ENCODE measurements at regions not wholly inside any gene's neighbourhood (a gene's known extent, or its start where the extent isn't known, plus 50 kb on each side); places are given as distances from the start of the nearest gene placed in this dataset.

DNA sequence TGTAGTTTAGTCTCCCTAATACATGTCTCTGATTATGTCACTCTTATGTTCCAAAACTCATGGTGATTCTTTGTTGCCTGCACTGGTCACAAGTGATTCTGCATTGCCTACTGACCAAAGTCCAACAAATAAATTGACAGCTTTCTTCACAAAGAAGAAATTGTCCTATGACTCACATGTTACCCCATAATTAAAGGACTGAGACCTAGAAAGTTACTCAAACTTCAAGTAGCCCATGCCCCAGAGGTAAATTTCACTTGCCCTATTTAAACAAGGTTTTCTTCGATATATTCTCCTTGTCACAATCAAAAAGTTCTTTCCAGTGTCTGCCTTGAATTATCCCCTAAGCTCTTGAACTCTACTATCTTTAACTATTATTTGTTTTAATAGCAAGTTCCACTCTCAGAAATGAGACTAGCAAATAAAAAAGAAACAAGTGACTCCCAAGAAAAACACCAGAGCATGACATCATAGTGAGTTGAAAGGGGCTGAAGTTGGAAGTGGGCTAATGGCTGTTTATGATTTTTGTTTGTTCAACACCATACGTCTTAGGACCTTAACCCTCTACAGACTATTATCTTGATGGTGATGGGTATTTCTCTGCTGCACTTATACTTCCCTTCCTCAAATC, 94.5 kb upstream of the BLID start:
- no peak overlapping the region for H3K9ac ChIP-seq (ENCODE audit: low read depth, low read length)
- H3K4me3 ChIP-seq (ENCODE audit: low read depth, low read length) = no peak overlapping the region
- H3K9me3 ChIP-seq (ENCODE audit: control insufficient read depth, insufficient read depth, low read length) = peaks cover 5% of the 10 kb centered on the region
- no peaks in the 10 kb centered on the region for H3K27me3 ChIP-seq (ENCODE audit: control insufficient read depth, insufficient read depth, low read length)
- peaks cover 3% of the 10 kb centered on the region for H3K4me1 ChIP-seq (ENCODE audit: control insufficient read depth, insufficient read depth, low read length)
- no peaks in the 10 kb centered on the region for H3K36me3 ChIP-seq (ENCODE audit: control insufficient read depth, insufficient read depth, low read length)

DNA sequence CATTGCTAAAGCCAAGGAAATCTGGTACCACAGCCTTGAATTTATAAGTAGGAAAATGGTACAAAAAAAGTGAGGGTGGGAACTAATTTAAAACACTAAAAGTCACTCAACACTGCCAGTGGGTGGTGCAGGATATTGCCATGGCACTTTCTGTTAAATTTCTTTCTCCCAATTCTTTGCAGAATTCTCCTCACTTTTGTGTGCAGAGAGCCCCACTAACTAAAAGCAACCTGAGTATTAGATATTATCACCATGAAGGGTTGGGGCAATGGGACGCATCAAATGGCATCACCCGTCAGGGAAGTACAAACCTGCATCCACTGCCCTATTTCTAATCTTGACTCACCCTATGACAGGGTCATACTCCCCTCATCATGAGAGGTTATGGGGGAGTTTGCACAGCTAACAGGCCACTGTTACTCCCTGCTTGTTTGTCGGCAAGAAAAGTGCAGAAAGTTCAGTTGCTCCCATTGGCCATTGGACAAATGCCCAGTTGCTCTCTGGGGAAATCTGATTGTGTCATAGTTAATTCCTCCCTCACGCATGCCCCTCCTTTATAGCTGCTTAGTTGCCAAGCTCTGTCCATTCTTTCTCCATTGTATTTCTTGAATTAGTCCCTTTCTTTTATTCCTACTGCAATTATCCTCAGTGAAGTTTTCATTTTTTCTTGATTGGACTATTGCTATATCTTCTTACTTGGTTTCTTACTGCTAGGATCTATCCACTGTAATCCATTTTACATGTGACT, 93.8 kb upstream of the BLID start:
- H3K9ac ChIP-seq (ENCODE audit: low read depth, low read length) = no peak overlapping the region
- H3K4me3 ChIP-seq (ENCODE audit: low read depth, low read length) = no peak overlapping the region
- peaks cover under 1% of the 10 kb centered on the region for H3K4me1 ChIP-seq (ENCODE audit: control insufficient read depth, insufficient read depth, low read length)
- no peaks in the 10 kb centered on the region for H3K36me3 ChIP-seq (ENCODE audit: control insufficient read depth, insufficient read depth, low read length)
- H3K27me3 ChIP-seq (ENCODE audit: control insufficient read depth, insufficient read depth, low read length) = no peaks in the 10 kb centered on the region
- peaks cover 5% of the 10 kb centered on the region for H3K9me3 ChIP-seq (ENCODE audit: control insufficient read depth, insufficient read depth, low read length)

DNA sequence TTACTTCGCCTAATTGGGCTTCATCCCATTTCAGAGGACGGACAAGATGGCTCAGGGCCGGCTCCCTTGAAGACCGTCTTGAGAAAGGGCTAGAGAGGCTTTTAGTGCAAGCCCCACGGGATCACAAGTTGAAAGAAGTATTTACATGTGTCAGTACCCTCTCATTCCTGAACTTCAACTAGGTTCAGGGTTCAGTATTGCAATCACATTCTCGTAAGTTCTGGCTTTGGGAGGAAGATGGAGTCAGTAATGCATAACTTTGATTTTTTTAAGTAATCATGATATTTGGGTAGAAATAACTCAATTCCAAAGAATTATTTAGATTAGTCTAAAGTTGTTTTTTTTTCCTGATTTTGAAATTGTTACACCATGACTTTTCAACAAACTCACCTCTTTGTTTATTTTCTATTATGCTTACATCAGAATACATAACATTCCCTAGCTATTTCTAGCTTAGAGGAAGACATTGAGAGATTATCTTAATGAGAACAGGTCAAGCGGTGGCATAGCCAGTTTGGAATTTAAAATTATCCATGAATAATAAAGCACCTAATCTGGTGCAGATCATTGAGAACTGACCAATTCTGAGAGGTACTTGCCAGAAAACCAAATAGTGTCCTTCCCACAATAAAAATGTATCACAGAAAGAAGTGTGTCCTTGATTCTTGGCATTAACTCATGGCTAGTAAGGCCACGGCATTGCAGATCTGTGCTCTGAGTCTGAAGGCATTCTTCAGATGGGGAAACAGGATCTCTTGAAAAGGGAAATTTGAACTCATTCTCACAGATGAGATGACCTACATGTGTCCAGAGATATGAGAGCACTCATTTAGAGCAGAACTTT, 92.1 kb upstream of the BLID start:
- H3K9me3 ChIP-seq (ENCODE audit: control insufficient read depth, insufficient read depth, low read length) = no peaks in the 10 kb centered on the region
- H3K9ac ChIP-seq (ENCODE audit: low read depth, low read length) = no peak overlapping the region
- peaks cover 3% of the 10 kb centered on the region for H3K27me3 ChIP-seq (ENCODE audit: control insufficient read depth, insufficient read depth, low read length)
- no peak overlapping the region for H3K4me3 ChIP-seq (ENCODE audit: low read depth, low read length)
- H3K36me3 ChIP-seq (ENCODE audit: control insufficient read depth, insufficient read depth, low read length) = no peaks in the 10 kb centered on the region
- H3K4me1 ChIP-seq (ENCODE audit: control insufficient read depth, insufficient read depth, low read length) = no peaks in the 10 kb centered on the region

DNA sequence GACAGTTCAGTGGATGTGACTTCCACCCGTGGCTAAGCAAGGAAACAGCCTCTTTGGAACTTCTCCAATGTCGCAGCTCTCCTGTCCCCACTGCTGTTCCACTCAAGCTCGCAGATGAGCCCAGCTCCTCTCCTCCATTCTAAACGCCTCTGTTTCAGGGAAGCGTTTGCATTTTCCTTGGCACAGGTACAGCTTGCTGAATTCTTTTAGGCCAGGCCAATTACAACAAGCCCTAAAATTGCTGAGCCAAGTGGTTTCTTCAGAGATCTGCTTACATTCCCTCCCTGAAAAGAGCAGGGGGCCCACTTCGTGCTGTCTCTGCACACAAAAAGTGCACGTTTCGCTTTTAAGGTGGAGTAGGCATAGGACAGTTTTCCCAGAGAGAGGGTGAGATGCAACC, 91.5 kb upstream of the BLID start:
- H3K4me3 ChIP-seq (ENCODE audit: low read depth, low read length) = no peak overlapping the region
- no peak overlapping the region for H3K9ac ChIP-seq (ENCODE audit: low read depth, low read length)
- H3K9me3 ChIP-seq (ENCODE audit: control insufficient read depth, insufficient read depth, low read length) = no peaks in the 10 kb centered on the region
- no peaks in the 10 kb centered on the region for H3K36me3 ChIP-seq (ENCODE audit: control insufficient read depth, insufficient read depth, low read length)
- peaks cover 7% of the 10 kb centered on the region for H3K27me3 ChIP-seq (ENCODE audit: control insufficient read depth, insufficient read depth, low read length)
- H3K4me1 ChIP-seq (ENCODE audit: control insufficient read depth, insufficient read depth, low read length) = peaks cover 2% of the 10 kb centered on the region

DNA sequence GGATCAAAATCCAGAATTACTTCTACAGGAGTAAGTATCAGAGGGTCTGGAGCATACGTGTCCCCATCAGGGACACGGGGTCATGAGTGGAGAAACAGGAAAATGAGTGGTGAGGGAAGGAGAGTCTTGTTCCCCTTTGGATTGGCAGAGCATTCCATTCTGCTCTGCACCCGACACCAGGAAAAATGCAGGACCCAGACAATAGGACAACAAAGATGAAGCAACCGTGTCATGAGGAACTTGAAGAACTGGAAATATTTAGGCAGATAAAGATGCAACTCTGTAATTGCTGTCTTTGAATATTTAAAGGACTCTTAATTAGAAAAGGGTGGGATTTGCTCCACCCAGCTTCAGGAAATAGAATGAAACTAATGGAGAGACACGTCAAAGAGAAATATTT, 89.0 kb upstream of the BLID start:
- peaks cover 2% of the 10 kb centered on the region for H3K4me1 ChIP-seq (ENCODE audit: control insufficient read depth, insufficient read depth, low read length)
- H3K4me3 ChIP-seq (ENCODE audit: low read depth, low read length) = no peak overlapping the region

DNA sequence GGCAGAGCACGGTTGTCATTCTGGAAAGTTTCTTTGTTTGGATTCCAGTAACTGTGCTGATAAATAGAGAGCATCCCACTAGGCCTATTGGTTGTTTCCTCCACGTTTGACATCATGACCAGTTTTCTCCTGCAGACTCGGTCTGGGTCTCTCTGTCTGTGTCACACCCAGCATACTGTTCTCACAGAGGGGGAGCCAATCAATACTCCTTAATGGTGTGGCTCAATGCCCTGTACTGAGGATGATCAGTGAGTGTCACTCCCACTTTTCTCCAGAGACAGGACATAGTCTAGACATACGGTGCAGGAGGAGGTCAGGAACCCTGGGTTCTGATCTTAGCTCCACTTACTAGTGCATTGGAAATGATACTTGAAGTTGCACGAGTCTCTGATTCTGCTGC, 88.2 kb upstream of the BLID start:
- Histone ChIP-seq H3K9ac (ENCODE audit: low read depth, low read length) (no peak overlapping the region), H3K9me3 (ENCODE audit: control insufficient read depth, insufficient read depth, low read length) (no peaks in the 10 kb centered on the region), H3K36me3 (ENCODE audit: control insufficient read depth, insufficient read depth, low read length) (no peaks in the 10 kb centered on the region), H3K4me3 (ENCODE audit: low read depth, low read length) (no peak overlapping the region), H3K27me3 (ENCODE audit: control insufficient read depth, insufficient read depth, low read length) (peaks cover 13% of the 10 kb centered on the region), H3K4me1 (ENCODE audit: control insufficient read depth, insufficient read depth, low read length) (peaks cover 2% of the 10 kb centered on the region)

More for the DNA sequence above, 89.0 kb upstream of the BLID start:
- Histone ChIP-seq H3K9ac (ENCODE audit: low read depth, low read length) (no peak overlapping the region), H3K27me3 (ENCODE audit: control insufficient read depth, insufficient read depth, low read length) (peaks cover 13% of the 10 kb centered on the region), H3K9me3 (ENCODE audit: control insufficient read depth, insufficient read depth, low read length) (no peaks in the 10 kb centered on the region), H3K36me3 (ENCODE audit: control insufficient read depth, insufficient read depth, low read length) (no peaks in the 10 kb centered on the region)

DNA sequence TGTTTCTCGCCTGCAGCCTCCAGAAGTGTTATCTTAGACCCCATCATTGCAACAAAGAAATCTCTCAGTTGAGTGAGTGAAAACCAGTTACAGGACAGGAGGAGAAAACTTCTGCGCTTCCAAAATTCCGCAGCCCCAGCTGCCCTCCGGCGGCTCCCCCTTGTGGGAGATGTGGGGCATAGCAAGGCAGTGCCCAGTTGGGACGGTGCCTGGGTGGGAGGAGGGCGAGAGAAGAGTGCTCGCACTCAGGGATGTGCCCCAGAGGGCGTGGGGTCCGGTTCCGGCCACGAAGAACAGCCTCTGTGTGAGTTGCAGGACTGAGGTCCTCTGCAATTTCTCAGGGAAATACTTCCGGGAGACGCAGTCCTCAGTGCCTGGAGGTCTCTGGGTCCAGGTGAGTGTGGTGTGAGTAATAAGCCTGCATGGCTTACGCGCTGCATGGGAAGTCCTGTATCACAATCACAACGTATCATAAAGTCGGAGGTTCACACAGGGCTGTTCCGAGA, 87.0 kb upstream of the BLID start:
- no peaks in the 10 kb centered on the region for H3K36me3 ChIP-seq (ENCODE audit: control insufficient read depth, insufficient read depth, low read length)
- H3K4me1 ChIP-seq (ENCODE audit: control insufficient read depth, insufficient read depth, low read length) = peaks cover 2% of the 10 kb centered on the region
- no peaks in the 10 kb centered on the region for H3K9me3 ChIP-seq (ENCODE audit: control insufficient read depth, insufficient read depth, low read length)
- peaks cover 13% of the 10 kb centered on the region for H3K27me3 ChIP-seq (ENCODE audit: control insufficient read depth, insufficient read depth, low read length)
- no peak overlapping the region for H3K9ac ChIP-seq (ENCODE audit: low read depth, low read length)
- peak overlapping the region; percentile 48 for H3K4me3 ChIP-seq (ENCODE audit: low read depth, low read length)

DNA sequence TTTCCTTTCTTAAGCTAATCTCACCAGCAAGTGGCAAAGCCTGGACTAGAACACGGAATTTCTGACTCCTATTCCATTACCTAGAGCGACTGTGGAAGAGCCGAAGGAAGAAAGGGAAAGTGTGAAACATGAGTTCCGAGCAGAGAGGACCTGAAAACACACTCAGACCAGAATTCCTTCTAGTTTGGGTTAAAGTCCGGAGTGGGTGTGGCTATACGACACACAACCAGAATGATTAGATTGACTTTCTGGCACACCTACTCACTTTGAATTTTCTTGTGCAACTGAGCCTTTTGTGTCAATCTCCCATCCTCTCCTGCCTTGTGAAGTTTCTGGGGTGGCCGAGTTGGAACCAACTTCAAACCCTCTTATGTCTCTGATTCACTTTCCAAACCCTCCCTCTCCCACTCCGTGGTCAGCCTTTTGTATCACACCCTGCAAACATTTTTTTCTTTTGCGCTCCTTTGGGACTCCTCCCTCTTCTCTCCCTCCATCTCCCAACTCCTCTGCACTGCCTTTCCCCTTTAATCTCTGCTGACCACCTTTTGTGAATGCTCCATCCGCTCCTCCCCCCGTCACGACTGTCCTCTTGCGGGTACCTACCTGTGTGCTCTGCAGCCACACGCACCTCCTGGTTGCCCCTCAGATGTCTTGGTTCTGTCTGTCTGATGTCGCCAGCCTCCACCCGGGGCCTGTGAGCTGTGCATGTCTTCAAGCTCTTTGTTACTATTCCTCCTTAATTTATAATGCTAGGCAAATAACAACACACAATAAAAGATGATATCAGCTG, 86.3 kb upstream of the BLID start:
- no peaks in the 10 kb centered on the region for H3K36me3 ChIP-seq (ENCODE audit: control insufficient read depth, insufficient read depth, low read length)
- peaks cover 2% of the 10 kb centered on the region for H3K4me1 ChIP-seq (ENCODE audit: control insufficient read depth, insufficient read depth, low read length)
- H3K9ac ChIP-seq (ENCODE audit: low read depth, low read length) = no peak overlapping the region
- H3K9me3 ChIP-seq (ENCODE audit: control insufficient read depth, insufficient read depth, low read length) = no peaks in the 10 kb centered on the region
- peak overlapping the region; percentile 48 for H3K4me3 ChIP-seq (ENCODE audit: low read depth, low read length)
- peaks cover 13% of the 10 kb centered on the region for H3K27me3 ChIP-seq (ENCODE audit: control insufficient read depth, insufficient read depth, low read length)

DNA sequence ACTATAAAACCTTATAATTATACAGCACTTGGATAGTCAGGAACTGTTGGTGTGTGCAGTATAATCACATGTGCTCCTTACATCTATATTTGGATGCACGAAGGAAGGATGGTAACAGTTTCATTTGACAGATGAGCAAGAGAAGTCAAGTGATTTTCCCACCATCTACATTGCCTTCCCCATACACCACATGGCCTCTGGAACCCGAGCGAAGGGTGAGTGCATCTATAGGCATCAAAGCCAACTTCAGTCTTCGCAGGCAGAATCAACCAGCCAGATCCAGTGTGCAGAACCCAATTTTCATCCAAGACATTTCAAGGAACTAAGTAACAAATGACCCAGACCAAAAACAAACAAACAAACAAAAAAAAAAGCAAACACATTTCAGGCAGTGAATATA, 85.1 kb upstream of the BLID start:
- Histone ChIP-seq H3K27me3 (ENCODE audit: control insufficient read depth, insufficient read depth, low read length) (peaks cover 13% of the 10 kb centered on the region), H3K9me3 (ENCODE audit: control insufficient read depth, insufficient read depth, low read length) (no peaks in the 10 kb centered on the region), H3K4me1 (ENCODE audit: control insufficient read depth, insufficient read depth, low read length) (peaks cover 2% of the 10 kb centered on the region), H3K9ac (ENCODE audit: low read depth, low read length) (no peak overlapping the region), H3K4me3 (ENCODE audit: low read depth, low read length) (no peak overlapping the region), H3K36me3 (ENCODE audit: control insufficient read depth, insufficient read depth, low read length) (no peaks in the 10 kb centered on the region)

DNA sequence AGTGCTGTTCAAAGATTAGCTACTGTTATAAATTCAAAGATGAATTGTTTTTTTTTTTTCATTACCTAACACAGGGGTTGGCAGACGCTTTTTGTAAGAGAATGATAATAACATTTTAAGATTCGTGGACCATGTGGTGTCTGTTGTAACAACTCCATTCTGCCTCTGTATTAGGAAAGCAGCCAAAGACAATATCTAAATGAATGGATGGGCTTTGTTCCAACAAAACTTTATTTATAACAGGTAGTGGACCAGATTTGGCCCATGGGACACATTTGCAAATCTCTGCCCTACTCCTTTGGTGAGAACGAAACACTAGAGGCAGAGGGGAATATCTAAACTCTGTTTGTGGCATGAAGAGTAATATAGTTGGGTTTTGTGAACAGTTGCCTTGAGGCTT, 83.6 kb upstream of the BLID start:
- H3K9me3 ChIP-seq (ENCODE audit: control insufficient read depth, insufficient read depth, low read length) = no peaks in the 10 kb centered on the region
- no peak overlapping the region for H3K9ac ChIP-seq (ENCODE audit: low read depth, low read length)
- H3K36me3 ChIP-seq (ENCODE audit: control insufficient read depth, insufficient read depth, low read length) = no peaks in the 10 kb centered on the region
- H3K4me3 ChIP-seq (ENCODE audit: low read depth, low read length) = no peak overlapping the region
- H3K4me1 ChIP-seq (ENCODE audit: control insufficient read depth, insufficient read depth, low read length) = peaks cover 2% of the 10 kb centered on the region
- H3K27me3 ChIP-seq (ENCODE audit: control insufficient read depth, insufficient read depth, low read length) = peaks cover 13% of the 10 kb centered on the region

DNA sequence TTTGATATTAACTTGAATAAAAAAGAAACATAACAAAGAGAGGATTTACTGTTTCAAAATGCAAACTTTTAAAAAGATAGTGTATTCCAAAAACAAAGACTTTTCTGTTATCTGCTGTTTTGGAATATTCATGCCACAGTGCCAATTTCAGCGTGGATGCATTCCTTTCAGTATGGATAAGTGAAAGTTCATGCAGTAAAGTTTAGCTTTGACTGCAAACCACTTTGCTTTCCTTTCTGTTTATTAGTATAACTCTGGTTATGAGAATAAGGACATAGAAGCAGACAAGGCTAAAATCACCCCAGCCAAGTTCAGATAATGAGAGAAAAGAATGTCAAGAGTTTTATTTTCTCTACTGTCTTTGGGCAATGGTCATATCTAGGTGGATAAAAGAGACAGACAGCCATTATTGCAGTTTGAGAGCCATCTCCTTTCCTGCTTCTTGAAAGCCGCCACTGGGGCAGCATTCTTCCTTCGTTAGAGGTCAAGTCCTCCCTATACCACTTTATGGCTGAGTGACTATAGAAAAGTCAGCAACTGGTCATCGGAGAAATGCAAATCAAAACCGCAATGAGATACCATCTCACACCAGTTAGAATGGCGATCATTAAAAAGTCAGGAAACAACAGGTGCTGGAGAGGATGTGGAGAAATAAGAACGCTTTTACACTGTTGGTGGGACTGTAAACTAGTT, 82.4 kb upstream of the BLID start:
- H3K4me3 ChIP-seq (ENCODE audit: low read depth, low read length) = no peak overlapping the region
- H3K4me1 ChIP-seq (ENCODE audit: control insufficient read depth, insufficient read depth, low read length) = peaks cover 2% of the 10 kb centered on the region
- H3K9ac ChIP-seq (ENCODE audit: low read depth, low read length) = no peak overlapping the region

More for the DNA sequence above, 82.4 kb upstream of the BLID start:
- H3K9me3 ChIP-seq (ENCODE audit: control insufficient read depth, insufficient read depth, low read length) = no peaks in the 10 kb centered on the region
- H3K27me3 ChIP-seq (ENCODE audit: control insufficient read depth, insufficient read depth, low read length) = peaks cover 12% of the 10 kb centered on the region
- no peaks in the 10 kb centered on the region for H3K36me3 ChIP-seq (ENCODE audit: control insufficient read depth, insufficient read depth, low read length)
